Right renal pelvis (tissue), 4 donors: ENCODE measurements at regions not wholly inside any gene's neighbourhood (a gene's known extent, or its start where the extent isn't known, plus 50 kb on each side); places are given as distances from the start of the nearest gene placed in this dataset.
"Not testable (repeated sequence)": the region's sequence is repeated elsewhere in the genome, so short reads cannot be mapped to it uniquely, and the experiment has no call there.

Experiments used
- DNase-seq, 4 donors: peaks; one replicate each; pipeline ENCODE4 v3.0.0-alpha.2; 2013; ENCODE audit warnings: low read depth in 4 of 4, low spot score in 3 of 4, missing footprints in 1 of 4

GRCh38 chr12:105858981-105859710 is 279.6 kb downstream of the NUAK1 start:
- DNase-seq: no peak

- no peak for DNase-seq
These were observed 278.1 kb downstream of the NUAK1 start for GRCh38 chr12:105860561-105861207.

GRCh38 chr12:105861227-105861626 is 277.5 kb downstream of the NUAK1 start:
- DNase-seq: no peak

- no peak for DNase-seq
These were observed 276.5 kb downstream of the NUAK1 start for GRCh38 chr12:105862163-105862821.

- no peak for DNase-seq
These were observed 274.4 kb downstream of the NUAK1 start for GRCh38 chr12:105864316-105864715.

GRCh38 chr12:105864901-105865300 is 273.9 kb downstream of the NUAK1 start:
- DNase-seq: no peak

GRCh38 chr12:105865886-105866285 is 272.9 kb downstream of the NUAK1 start:
- no peak for DNase-seq

- no peak for DNase-seq
These were observed 264.6 kb downstream of the NUAK1 start for GRCh38 chr12:105874121-105874520.

- DNase-seq: no peak
These were observed 262.3 kb downstream of the NUAK1 start for GRCh38 chr12:105876396-105876927.

- DNase-seq: no peak
These were observed 259.8 kb downstream of the NUAK1 start for GRCh38 chr12:105878964-105879363.

- no peak for DNase-seq
These were observed 257.8 kb downstream of the NUAK1 start for GRCh38 chr12:105880824-105881388.

GRCh38 chr12:105882404-105882803 is 256.4 kb downstream of the NUAK1 start:
- DNase-seq: no peak

- no peak for DNase-seq
These were observed 251.6 kb downstream of the NUAK1 start for GRCh38 chr12:105887131-105887530.

- no peak for DNase-seq
These were observed 250.1 kb downstream of the NUAK1 start for GRCh38 chr12:105888696-105889095.

GRCh38 chr12:105892362-105892910 is 246.3 kb downstream of the NUAK1 start:
- DNase-seq: no peak

GRCh38 chr12:105895197-105895832 is 243.4 kb downstream of the NUAK1 start:
- not testable (repeated sequence) for DNase-seq

- DNase-seq: no peak
These were observed 241.4 kb downstream of the NUAK1 start for GRCh38 chr12:105897311-105897725.

GRCh38 chr12:105898271-105898670 is 240.5 kb downstream of the NUAK1 start:
- DNase-seq: not testable (repeated sequence)

- DNase-seq: no peak
These were observed 239.2 kb downstream of the NUAK1 start for GRCh38 chr12:105899589-105899988.

- DNase-seq: no peak
These were observed 232.2 kb downstream of the NUAK1 start for GRCh38 chr12:105906561-105906960.
